ENCODE measurements at regions not wholly inside any gene's neighbourhood (a gene's known extent, or its start where the extent isn't known, plus 50 kb on each side); places are given as distances from the start of the nearest gene placed in this dataset.
"Not testable (repeated sequence)": the region's sequence is repeated elsewhere in the genome, so short reads cannot be mapped to it uniquely, and the experiment has no call there.

DNA sequence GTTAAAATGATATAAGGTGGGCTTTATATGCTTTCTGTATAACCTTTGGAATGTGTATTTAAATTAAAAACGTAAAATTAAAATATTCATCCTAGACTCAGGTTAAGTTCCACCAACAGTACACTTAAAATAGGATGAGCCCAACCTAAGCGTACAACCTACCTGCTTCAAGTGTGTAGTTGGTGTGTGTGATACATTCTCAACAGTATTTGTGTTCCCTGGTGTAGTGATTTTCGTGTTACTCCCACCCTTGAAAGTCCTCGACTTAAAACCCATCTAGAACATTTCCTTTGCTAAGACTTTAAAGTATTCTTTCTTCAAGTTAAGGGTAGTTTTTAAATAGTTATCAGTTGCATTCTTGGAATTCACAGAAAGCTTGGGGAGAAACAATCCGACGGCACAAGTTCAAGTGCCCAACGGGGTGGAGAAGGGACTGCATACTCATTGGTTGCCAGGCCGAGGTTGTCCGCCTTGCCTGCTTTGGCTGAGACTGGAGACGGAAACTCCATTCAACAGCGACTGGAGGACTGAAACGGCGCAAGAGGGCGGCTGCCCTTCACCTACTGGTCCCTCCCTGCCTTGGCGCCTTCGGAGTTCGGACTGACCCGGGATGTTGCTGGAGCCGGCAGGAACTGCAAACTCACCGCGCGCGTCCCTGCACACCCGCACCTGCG, 133.7 kb downstream of the FAM72C start:
- H3K36me3 ChIP-seq (ENCODE audit: insufficient read depth, low read length); H3F3A ChIP-seq (ENCODE audit: insufficient read depth, low read length, poor library complexity, severe bottlenecking); H3K9ac ChIP-seq (ENCODE audit: low read length); H3K79me2 ChIP-seq (replicated peaks; ENCODE audit: insufficient read depth, low read length); H4K20me1 ChIP-seq (ENCODE audit: insufficient read depth); H3K9me3 ChIP-seq (ENCODE audit: low read length); H3K27me3 ChIP-seq (ENCODE audit: insufficient read depth, low read depth, low read length); H3K4me3 ChIP-seq (ENCODE audit: low read length); H3K9me2 ChIP-seq (ENCODE audit: insufficient read depth, low read length); H3K27ac ChIP-seq (ENCODE audit: low read length); H2AFZ ChIP-seq (ENCODE audit: low read depth, low read length); H3K4me2 ChIP-seq (ENCODE audit: low read length): not testable (repeated sequence)

DNA sequence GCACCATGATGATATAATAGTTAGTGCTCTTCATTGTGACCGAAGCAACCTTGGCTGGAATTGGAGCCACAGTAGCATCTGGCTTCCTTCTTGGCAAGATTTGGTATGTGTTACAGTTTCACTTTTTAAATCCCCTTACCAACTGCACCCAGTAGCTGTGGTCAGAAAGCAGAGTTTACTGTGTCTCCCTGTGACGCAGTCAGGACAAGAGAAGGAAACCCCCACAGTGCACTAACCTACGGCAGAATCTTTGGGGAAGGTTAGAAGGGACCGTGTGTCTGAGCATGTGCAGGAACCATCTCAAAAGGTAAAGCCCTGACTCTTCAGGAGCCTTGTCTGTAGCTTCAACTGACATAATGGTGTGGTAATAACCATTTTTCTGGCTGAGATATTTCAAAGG, 138.4 kb downstream of the FAM72C start:
- H3K9me3 ChIP-seq (ENCODE audit: low read length): not testable (repeated sequence)

DNA sequence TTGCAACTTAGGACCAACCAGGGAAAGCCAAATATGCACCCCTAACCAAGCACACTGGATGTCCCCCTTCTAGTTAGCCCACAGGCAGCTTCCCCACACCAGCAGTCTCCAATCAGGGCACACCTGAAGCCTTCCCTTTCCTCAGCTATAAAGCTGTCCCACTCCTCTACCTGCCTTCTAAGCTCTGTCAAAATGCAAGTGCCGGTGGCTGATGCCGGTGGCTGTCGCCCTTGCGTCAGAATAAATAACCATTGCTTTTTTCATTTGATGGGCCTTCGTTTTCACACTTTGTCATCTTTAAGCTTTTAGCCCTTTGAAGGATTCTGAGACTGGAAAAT, 139.4 kb downstream of the FAM72C start:
- H4K20me1 ChIP-seq (ENCODE audit: insufficient read depth); H3K79me2 ChIP-seq (replicated peaks; ENCODE audit: insufficient read depth, low read length); H3K4me3 ChIP-seq (ENCODE audit: low read length); H2AFZ ChIP-seq (ENCODE audit: low read depth, low read length); H3K9me3 ChIP-seq (ENCODE audit: low read length); H3K9ac ChIP-seq (ENCODE audit: low read length); H3K4me2 ChIP-seq (ENCODE audit: low read length); H3K36me3 ChIP-seq (ENCODE audit: insufficient read depth, low read length); H3K27ac ChIP-seq (ENCODE audit: low read length); H3K9me2 ChIP-seq (ENCODE audit: insufficient read depth, low read length); H3F3A ChIP-seq (ENCODE audit: insufficient read depth, low read length, poor library complexity, severe bottlenecking); H3K27me3 ChIP-seq (ENCODE audit: insufficient read depth, low read depth, low read length): not testable (repeated sequence)

More for the DNA sequence above, 138.4 kb downstream of the FAM72C start:
- H3K9ac ChIP-seq (ENCODE audit: low read length); H3K27ac ChIP-seq (ENCODE audit: low read length); H4K20me1 ChIP-seq (ENCODE audit: insufficient read depth); H3K79me2 ChIP-seq (replicated peaks; ENCODE audit: insufficient read depth, low read length); H3K4me3 ChIP-seq (ENCODE audit: low read length); H3F3A ChIP-seq (ENCODE audit: insufficient read depth, low read length, poor library complexity, severe bottlenecking); H3K4me2 ChIP-seq (ENCODE audit: low read length); H3K36me3 ChIP-seq (ENCODE audit: insufficient read depth, low read length); H3K9me2 ChIP-seq (ENCODE audit: insufficient read depth, low read length); H2AFZ ChIP-seq (ENCODE audit: low read depth, low read length); H3K27me3 ChIP-seq (ENCODE audit: insufficient read depth, low read depth, low read length): not testable (repeated sequence)

DNA sequence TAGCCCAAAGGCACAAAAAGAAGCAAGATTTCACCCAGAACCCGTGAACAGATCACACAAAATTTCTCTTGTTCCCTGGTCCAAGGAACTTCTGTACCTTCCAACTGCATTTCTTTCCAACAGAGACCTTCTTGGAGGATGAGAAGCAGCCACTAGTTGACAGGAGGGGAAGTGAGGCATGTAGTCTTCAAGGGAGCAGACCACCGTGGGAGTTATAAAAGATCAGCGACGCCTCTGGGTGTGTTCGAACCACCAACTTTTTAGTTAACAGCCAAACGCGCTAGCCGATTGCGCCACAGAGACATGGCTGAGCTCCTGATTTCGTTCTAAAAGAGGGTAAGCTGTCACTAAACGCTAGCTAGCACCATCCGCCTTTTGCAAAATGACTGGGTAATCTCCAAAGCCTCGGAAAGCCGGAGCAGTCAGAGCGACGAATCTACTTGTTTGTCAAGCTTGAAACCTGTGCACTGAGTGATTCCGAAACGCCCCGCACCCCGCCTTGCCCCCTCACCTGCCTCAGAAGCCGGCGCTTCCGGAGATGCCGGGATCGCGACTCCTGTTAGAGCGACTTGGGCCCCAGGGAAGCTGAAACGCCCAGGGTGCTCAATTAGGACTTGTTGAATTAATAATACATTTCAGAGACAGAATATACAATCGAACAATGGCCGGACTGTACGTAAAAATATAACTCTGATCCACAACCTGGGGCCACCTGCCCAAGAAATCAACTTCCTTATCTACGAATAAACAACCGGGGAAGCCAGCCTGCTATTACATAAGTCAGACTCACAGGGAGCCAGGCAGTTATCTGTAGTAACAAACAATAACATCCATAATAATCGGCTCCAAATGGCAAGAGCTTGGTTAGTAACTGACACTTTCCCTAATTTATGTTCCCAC, 140.1 kb downstream of the FAM72C start:
- not testable (repeated sequence) for H2AFZ ChIP-seq (ENCODE audit: low read depth, low read length); H3K4me2 ChIP-seq (ENCODE audit: low read length); H3K36me3 ChIP-seq (ENCODE audit: insufficient read depth, low read length); H4K20me1 ChIP-seq (ENCODE audit: insufficient read depth); H3F3A ChIP-seq (ENCODE audit: insufficient read depth, low read length, poor library complexity, severe bottlenecking); H3K27me3 ChIP-seq (ENCODE audit: insufficient read depth, low read depth, low read length); H3K4me3 ChIP-seq (ENCODE audit: low read length); H3K27ac ChIP-seq (ENCODE audit: low read length); H3K9me2 ChIP-seq (ENCODE audit: insufficient read depth, low read length); H3K79me2 ChIP-seq (replicated peaks; ENCODE audit: insufficient read depth, low read length); H3K9ac ChIP-seq (ENCODE audit: low read length); H3K9me3 ChIP-seq (ENCODE audit: low read length)

DNA sequence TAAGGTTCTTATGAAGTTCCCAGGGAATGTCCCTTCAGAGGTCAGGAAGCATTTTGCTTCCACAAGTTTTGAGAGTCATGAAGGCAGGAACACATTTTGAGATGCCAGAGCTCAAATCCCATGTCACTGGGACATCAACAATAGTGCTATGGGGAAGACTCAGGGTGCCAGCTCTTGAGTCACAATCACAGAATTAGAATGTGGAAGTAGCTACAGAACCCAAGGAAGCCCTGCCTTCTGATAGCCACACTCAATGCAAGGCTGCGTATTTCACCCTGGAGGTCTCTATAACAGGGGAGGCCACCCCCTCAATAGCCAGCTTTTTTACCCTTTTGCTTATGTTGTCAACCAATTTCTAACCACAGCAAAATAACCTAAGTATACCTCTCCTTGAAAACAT, 145.6 kb downstream of the FAM72C start:
- not testable (repeated sequence) for H3K9ac ChIP-seq (ENCODE audit: low read length); H3K79me2 ChIP-seq (replicated peaks; ENCODE audit: insufficient read depth, low read length); H3K9me3 ChIP-seq (ENCODE audit: low read length); H3K4me2 ChIP-seq (ENCODE audit: low read length); H3F3A ChIP-seq (ENCODE audit: insufficient read depth, low read length, poor library complexity, severe bottlenecking); H3K27me3 ChIP-seq (ENCODE audit: insufficient read depth, low read depth, low read length); H4K20me1 ChIP-seq (ENCODE audit: insufficient read depth); H3K4me3 ChIP-seq (ENCODE audit: low read length); H2AFZ ChIP-seq (ENCODE audit: low read depth, low read length); H3K36me3 ChIP-seq (ENCODE audit: insufficient read depth, low read length); H3K27ac ChIP-seq (ENCODE audit: low read length); H3K9me2 ChIP-seq (ENCODE audit: insufficient read depth, low read length)

DNA sequence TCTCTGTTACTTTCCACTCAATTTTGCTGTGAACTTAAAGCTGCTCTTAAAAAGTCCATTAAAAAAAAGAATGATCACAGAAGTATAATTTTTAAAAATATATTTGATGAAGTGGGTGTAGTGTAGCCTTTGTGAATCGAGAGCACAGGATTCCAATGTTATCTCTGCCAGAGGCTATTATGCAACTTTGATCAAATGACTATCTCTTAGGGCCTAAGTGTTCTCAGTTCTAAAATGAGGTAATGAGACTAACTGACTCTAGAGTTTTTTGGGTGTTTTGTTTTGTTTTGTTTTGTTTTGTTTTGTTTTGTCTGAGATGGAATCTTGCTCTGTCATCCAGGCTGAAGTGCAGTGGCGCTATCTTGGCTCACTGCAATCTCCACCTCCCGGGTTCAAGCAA, 147.5 kb downstream of the FAM72C start:
- not testable (repeated sequence) for H3K4me3 ChIP-seq (ENCODE audit: low read length); H3K27ac ChIP-seq (ENCODE audit: low read length); H3K36me3 ChIP-seq (ENCODE audit: insufficient read depth, low read length); H3K9me3 ChIP-seq (ENCODE audit: low read length); H3K79me2 ChIP-seq (replicated peaks; ENCODE audit: insufficient read depth, low read length); H3K27me3 ChIP-seq (ENCODE audit: insufficient read depth, low read depth, low read length); H3K4me2 ChIP-seq (ENCODE audit: low read length); H4K20me1 ChIP-seq (ENCODE audit: insufficient read depth); H3K9ac ChIP-seq (ENCODE audit: low read length); H3K9me2 ChIP-seq (ENCODE audit: insufficient read depth, low read length); H2AFZ ChIP-seq (ENCODE audit: low read depth, low read length); H3F3A ChIP-seq (ENCODE audit: insufficient read depth, low read length, poor library complexity, severe bottlenecking)

DNA sequence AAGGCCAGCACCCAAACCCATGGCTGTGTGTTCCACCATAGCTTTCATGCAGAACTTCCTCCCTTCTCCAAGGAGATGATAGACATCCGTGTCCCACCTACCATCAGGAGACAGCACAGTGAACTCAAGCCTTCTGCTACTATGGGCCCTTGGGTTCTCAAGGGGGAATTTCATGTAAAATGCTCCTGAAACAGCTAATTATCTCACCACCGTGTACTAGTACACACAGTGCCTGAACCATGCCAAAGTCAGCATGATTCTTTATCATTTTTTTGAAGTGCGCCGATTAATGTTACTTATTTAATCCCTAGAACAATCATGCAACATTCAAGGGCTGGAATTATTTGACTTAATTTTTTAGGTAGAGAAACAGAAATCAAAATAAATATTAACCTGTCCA, 151.7 kb downstream of the FAM72C start:
- not testable (repeated sequence) for H3K9ac ChIP-seq (ENCODE audit: low read length); H3F3A ChIP-seq (ENCODE audit: insufficient read depth, low read length, poor library complexity, severe bottlenecking); H3K27ac ChIP-seq (ENCODE audit: low read length); H3K4me2 ChIP-seq (ENCODE audit: low read length); H3K4me3 ChIP-seq (ENCODE audit: low read length); H2AFZ ChIP-seq (ENCODE audit: low read depth, low read length); H3K9me3 ChIP-seq (ENCODE audit: low read length); H3K27me3 ChIP-seq (ENCODE audit: insufficient read depth, low read depth, low read length); H3K36me3 ChIP-seq (ENCODE audit: insufficient read depth, low read length); H4K20me1 ChIP-seq (ENCODE audit: insufficient read depth); H3K9me2 ChIP-seq (ENCODE audit: insufficient read depth, low read length); H3K79me2 ChIP-seq (replicated peaks; ENCODE audit: insufficient read depth, low read length)

DNA sequence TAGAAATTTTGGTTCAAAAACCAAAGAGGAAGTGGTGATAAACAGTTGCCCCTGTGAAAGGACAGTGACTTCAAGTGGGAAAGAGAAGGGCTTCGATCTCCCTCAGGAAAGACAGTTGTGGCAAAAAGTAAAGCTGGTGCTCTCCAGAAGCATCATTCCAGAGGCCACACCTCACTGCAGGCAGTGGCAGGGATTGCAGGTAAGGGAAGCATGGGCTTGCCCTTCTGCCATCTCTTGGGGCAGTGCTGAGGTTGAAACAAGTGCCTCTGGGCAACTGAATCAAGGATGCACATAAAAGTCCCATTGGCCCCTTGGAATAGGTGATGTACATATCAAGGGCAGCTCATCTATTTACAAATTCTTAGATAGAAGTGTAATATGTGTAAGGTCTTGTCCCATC, 155.4 kb downstream of the FAM72C start:
- not testable (repeated sequence) for H3K4me2 ChIP-seq (ENCODE audit: low read length); H3K27me3 ChIP-seq (ENCODE audit: insufficient read depth, low read depth, low read length); H3K79me2 ChIP-seq (replicated peaks; ENCODE audit: insufficient read depth, low read length); H3K9me2 ChIP-seq (ENCODE audit: insufficient read depth, low read length); H3F3A ChIP-seq (ENCODE audit: insufficient read depth, low read length, poor library complexity, severe bottlenecking); H3K4me3 ChIP-seq (ENCODE audit: low read length); H4K20me1 ChIP-seq (ENCODE audit: insufficient read depth); H3K36me3 ChIP-seq (ENCODE audit: insufficient read depth, low read length); H3K27ac ChIP-seq (ENCODE audit: low read length); H3K9ac ChIP-seq (ENCODE audit: low read length); H2AFZ ChIP-seq (ENCODE audit: low read depth, low read length); H3K9me3 ChIP-seq (ENCODE audit: low read length)

Measured in neural cell (in vitro differentiated cells).